GM19372 (cell line): ENCODE measurements at regions not wholly inside any gene's neighbourhood (a gene's known extent, or its start where the extent isn't known, plus 50 kb on each side); places are given as distances from the start of the nearest gene placed in this dataset.
"Not testable (repeated sequence)": the region's sequence is repeated elsewhere in the genome, so short reads cannot be mapped to it uniquely, and the experiment has no call there.

Experiments used
- ATAC-seq: cut with Tn5 transposase; IDR thresholded peaks from one replicate; pipeline ENCODE4 v1.9.1; 2021; ENCODE audit warnings: mild to moderate bottlenecking, low read depth, moderate library complexity; ENCODE audit not compliant: unreplicated experiment

DNA sequence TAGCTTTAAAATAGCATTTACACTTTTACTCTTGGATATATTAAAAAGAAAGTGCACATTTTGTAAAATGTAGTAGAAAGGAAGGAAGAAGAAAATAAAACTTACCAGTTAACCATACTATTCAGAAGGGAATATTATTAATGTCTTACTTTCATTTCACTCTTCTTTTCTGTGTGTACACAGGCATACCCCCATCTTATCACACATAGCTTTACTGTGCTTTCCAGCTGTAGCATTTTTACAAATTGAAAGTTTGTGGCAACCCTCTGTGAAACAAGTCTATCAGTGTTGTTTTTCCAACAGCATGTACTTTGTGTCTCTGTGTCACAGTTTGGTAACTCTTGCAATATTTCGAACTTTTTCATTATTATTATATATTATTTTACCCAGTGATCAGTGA lies 314.5 kb downstream of the UTRN start:
- no peak for ATAC-seq

DNA sequence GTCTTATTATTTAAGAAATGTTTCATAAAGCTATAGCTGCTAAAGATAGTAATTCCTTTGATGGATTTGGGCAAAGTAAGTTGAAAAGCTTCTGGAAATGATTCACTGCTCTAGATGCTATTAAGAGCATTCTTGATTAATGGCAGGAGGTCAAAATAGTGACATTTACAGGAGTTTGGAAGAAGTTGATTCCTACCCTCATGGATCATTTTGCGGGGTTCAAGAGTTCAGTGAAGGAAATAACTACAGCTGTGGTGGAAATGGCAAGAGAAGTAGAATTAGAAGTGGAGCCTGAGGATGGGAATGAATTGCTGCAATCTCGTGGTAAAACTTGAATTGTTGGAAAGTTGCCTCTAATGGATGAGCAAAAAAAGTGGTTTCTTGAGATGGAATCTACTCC lies 316.1 kb downstream of the UTRN start:
- ATAC-seq: no peak

DNA sequence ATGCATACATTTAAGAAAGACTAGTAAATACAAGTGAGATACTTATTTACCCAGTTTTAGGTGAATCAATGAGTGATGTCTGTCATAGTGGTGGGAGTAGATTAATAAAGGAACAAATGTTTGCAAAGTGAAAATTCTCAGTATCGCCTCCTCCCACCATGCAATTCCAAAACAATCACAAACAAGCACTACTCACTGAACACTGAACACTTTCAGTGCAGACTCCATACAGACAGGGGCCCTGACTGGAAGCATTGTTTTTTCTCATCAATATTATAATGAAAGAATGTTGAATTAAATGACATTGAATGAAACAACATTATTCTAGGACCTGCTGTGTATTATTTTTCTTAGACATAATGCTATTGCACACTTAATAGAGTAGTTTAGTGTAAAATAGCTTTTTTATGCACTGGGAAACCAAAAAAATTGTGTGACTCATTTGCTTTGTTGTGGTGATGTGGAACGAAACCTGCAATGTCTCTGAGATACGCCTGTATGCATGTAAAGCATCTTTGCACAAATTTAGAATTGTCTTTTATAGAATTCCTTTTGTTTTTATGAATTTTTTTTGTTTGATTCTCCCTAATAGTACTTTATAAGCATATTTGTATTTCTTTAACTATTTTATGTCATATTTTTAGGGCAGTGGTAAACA lies 317.5 kb downstream of the UTRN start:
- ATAC-seq: no peak

DNA sequence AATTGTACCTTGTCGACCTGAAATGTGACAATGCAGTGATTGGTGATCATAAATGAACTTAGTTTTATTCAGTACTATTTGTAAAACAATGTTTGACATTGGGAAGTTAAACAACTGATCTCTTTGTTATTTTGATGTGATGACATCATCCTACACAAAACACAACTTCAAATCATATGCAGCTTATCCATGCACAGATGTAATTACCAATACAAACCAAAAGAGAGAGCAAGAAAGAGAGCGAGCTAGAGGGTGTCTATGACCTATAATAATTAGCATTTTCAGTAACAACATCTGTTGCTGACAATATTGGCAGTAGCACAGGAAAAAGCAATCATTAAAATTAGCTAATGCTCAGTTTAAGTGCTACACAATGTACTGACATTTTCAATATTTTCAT lies 320.9 kb downstream of the UTRN start:
- no peak for ATAC-seq

DNA sequence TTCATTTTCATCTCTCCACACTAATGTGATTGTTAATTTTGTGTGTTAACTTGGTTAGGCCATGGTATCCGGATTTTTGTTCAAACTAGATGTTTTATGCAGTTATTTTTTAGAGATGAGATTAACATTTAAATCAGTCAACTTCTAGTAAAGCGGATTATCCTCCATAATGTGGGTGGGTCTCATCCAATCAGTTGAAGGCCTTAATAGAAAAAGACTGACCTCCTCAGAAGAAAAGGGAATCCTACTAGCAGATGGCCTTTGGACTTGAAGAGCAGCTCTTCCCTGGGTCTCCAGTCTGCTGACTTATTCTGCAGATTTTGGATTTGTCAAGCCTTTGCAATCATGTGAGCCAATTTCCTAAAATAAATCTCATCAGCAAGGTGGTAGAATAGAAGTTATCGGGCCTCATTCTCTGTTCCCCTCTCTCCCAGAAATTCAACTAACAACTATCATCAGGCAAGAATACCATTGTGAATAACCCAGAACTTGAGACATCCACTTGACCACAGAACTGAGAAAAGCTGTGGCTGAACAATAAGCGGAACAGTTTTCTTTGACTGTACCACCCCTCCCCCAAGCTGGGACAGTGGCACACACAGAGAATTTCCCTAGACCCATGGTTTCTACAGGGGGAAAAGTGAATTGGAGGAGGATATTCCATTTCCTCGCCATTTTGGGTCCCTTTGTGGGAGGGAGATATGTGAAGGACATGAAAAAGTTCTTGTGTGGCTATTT lies 323.0 kb downstream of the UTRN start:
- no peak for ATAC-seq

DNA sequence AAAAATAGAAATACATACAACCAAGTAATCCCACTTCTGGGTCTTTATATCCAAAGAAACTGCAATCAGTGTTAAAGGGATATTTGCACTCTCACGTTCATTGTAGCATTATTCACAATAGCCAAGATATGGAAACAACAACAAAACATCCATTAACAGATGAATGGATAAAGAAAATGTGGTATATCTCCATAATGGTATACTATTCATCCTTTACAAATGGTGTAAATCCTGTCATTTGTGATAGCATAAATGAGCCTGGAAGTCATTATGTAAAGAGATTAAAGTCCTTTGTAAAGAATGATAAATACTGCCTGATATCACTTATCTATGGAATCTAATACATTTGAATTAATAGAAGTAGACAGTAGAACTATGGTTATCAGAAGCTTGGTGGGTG lies 327.7 kb downstream of the UTRN start:
- ATAC-seq: no peak

DNA sequence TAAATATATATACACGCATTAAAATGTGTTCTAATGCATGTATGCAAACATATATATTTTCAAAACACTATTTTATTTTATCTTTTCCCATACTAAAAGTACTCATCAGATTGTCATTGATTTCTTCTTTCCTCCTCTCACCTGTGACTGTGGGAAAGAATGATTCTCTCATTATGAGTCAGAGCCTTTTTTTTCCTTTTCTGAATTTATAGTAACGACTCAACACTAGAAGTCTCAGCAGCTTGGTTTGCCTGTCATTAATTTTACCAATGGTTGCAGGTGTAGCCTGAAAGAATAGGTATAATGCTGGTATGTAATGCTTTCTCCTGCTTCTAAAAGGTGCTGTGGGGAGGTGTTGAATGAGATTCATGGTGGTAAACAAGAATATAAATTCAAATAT lies 328.7 kb downstream of the UTRN start:
- ATAC-seq: peak; percentile 59

DNA sequence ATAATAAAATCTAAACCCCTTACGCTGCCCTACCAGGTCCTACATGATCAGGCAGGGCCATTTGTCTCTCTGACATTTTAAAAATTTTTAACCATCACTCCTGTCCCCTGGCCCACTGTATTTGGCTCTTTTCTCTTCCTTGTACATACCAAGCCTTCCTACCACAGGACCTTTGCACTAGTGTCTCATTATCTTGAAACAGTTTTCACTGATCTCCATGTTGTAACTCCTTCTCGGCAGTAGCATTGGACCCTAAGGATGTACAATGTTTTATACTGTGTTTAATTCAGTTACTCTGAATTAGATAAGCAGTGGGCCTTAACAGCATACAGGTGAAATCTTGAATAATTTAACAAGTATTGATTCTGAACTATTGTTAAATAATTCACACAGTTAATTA lies 330.7 kb downstream of the UTRN start:
- ATAC-seq: no peak

DNA sequence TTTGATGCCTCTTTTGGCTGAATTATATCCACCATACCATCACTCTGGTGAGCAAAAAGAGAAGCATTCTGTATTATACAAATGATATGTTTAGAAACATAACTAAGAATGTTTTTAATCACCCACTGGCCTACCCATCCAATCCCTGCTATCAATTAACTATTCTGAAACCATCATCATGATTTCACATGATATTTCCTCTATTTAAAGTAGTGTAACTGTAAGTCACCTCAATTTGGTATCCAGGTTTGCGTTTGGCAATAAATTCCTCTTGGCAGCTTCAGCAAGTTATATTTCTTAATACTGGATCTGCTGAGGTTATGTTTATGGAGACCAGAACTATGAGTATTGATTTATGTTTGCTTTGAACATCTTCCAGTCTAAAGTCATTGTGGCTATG lies 332.1 kb downstream of the UTRN start:
- ATAC-seq: no peak

DNA sequence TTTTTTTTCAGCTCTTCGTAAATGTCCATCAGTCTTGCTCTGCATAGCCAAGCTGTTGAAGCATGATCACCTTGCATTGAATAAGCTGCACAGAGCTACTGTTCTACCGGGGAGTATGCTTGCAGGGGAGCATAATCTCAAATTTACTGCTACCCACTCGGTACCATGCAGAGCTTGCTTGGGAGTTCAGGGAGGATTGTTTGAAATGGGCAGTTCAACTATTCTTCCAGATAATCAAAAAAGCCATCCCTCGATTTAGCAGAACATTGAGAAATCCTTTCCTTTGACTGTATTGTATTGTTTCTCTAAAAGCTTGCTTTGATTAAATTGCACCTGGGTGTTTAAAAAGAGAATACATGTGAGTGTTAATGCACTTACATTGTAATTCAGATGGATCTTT lies 332.6 kb downstream of the UTRN start:
- ATAC-seq: no peak

DNA sequence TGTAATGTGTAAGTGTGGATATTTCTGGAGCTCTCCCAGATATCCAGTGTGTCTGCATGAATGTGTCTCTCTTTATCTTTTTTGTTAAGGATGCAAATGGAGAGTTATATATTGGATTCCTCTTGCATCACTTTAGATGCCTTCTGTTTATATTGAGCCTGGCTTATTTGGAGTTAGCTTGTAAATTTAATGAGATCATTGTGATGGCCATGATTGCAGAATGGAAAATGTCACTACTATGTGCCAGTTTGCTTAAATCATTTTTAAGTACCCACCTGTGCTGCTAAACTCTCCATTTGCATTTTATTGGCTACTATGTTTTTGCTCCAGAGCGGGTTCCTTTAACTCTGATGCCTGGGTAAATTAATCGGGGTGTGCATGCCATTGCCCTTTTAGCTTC lies 334.8 kb downstream of the UTRN start:
- ATAC-seq: no peak

DNA sequence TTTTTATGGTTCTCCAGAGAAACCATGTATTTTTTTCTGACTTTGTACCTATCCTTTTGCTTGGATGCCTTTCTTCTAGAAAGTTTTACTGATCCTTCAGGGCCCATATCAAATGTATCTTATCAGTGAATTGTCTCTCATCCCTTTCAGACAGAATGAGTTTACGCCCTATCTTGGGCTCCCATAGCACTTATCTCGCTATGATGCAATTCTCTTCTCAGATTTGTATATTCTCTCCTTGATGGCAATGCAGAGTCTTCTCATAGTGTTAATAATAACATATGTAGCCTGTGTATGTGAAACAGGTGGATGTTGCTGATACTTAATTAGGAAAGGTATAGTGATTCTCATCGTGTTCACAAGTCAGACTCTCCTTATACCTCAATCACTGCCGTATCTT lies 336.2 kb downstream of the UTRN start:
- no peak for ATAC-seq

DNA sequence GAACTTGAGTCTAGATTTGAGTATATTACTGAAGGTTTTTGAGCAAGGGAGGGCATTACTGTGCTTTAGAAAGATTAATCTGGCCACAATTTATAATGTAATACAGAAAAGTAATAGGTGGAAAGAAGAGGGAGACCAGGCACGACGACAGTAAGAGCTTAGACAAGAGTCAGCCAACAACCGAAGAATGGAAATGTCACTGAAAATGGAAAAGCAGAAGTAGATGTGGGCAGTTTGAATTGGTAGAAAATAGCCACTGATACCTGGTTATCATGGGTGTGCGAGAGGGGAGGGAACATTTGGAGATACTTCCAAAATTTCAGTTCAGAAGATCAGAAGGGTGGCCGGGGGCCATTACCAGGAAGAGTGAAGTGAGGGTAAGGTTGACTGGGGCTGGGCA lies 339.1 kb downstream of the UTRN start:
- ATAC-seq: no peak

DNA sequence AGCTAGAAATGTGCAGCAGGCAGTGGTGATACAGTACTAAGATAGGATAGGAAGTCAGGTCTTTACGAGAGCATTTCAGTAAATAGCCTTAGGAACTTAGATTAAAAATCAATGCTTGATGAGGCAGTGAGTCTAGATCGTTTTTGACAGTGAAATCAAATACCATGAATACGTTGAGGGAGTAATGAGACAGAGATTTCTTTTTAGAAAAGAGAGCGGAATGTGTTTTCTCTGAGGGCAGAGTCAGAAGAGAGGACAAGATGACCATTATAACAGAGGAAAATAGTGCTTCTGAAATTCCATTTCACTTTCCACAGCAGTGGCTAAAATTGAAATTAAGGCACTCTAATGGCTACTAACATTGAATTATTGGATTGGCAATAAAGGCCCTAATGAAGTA lies 339.6 kb downstream of the UTRN start:
- no peak for ATAC-seq

DNA sequence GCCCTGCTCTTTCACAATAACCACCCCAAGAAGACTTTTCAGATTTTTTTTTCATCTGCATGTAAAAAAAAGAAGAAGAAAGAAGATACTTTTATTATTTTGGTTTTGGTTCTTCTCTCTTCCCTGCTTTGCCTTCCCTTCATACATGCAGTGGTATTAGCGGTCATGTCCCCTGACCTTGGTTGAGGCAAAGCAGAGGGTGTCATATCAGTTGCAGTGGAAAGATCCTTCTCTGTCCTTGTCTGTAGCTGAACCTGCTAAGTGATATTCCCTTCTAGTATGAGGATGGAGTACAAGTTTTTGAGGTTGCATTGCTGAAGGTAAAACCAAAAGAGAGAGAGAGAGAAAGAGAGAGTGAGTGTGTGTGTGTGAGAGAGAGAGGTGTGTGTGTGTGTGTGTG lies 345.7 kb downstream of the UTRN start:
- ATAC-seq: no peak

DNA sequence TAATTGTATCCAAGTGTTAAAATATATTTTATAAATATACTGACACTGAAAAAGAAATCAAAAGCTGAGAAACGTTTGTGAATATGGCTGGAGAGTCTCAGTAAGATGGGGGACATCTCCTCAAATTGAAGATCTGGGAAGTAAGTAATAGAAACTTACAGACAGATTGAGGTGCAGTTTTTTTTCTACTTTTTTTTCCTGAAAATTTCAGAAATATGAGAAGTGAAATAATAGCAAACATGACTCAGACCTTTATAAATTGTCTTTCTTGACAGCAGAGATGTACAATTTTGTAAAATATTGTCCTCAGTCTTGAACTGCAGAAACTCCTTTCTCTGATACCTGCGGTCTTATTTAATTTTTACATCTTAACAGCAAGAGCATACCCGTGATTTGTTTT lies 347.1 kb downstream of the UTRN start:
- no peak for ATAC-seq

DNA sequence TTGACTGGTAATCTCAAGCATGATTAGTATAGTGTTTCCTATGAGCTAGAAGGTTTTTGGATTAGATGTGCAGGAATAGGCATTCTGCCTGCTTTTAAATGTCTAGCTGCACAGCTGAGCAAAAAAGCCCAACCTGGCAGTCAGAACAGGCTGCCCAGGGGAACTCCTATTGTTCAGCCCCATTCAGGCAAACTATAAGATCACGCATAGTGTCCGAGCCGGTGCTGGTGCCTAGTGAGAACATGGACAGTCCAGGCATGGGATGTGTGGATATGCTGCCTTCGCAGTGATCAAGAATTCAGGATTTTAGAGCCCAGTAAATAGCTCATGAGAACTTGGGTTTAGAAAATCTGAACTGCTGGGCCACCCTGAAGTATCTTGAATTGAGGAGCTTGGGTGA lies 348.8 kb downstream of the UTRN start:
- ATAC-seq: no peak

DNA sequence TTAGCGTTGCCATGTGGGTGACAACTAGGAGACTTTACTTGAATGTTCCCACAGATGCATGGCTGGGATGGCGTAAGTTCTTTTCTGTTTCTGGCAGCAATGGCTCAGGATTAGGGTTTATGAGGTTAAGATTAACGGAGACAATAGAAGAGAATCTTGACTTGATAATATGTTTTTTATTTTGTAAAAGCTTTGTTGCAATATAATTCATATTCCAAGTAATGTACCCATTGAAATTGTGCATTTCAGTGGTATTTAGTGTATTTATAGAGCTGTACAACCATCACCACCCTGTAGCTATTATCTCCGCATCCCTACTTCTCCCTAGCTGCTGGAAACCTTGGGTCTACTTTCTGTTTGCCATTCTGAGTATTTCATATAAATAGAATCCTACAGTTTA lies 349.2 kb downstream of the UTRN start:
- no peak for ATAC-seq

DNA sequence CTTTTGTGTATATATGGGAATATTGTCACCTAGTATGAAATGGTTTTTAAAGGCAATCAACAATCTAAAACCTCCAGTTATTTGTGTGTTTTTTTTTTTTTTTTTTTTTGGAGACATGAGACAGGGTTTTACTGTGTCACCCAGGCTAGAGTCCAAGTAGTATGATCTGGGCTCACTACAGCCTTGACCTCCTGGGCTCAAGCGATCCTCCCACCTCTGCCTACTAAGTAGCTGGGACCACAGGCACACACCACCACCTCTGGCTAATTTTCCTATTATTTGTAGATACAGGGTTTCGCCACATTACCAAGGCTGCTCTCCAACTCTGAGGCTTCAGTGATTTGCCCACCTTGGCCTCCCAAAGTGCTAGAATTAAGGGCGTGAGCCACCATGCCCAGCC lies 349.9 kb downstream of the UTRN start:
- ATAC-seq: no peak

DNA sequence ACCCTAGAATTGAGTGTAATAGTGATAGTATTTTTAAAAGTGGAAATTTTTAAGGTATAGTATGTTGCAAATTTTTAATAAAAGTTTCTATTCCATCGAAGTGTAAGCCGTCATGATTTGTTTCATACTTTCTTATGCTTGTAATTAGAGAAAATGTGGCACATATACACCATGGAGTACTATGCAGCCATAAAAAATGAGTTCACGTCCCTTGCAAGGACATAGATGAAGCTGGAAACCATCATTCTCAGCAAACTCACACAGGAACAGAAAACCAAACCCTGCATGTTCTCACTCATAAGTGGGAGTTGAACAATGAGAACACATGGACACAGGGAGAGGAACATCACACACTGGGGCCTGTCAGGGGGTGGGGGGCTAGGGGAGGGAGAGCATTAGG lies 350.9 kb downstream of the UTRN start:
- ATAC-seq: not testable (repeated sequence)

DNA sequence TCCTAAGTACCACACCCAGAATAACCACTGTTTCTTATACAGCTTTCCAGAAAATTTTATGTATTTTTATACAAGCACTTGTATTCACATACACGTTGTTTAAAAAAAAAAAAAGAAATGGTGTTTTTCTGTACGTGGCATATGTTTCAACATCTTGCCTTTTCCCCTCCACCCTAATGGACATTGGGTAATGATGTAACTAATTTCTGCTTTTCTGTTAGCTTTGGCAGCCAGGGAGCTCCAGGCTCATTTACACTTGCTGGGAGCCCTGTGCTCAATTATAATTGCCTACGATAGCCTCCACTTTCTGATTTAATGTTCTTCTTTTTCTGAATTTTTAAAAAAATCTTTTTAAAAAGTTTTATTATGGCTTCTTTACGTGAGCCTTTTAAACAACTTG lies 352.4 kb downstream of the UTRN start:
- ATAC-seq: no peak

DNA sequence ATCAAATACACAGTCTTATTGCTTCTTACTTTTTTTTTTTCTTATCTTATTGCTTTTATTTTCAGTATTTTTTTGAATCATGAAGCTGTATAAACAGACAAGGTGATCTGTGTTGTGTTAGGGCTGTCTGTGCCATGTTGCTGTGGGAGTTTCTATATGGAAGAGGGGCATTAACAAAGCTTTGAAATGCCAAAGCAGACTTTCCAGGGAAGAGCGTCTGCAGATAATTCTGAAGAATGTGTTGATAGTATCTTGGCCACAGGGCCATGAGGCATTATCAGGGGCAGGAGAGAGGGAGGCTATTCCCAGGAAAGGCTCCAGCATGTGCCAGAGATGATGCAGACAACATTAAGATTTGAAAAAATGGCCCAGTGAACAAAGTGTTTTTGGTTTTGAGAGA lies 354.5 kb downstream of the UTRN start:
- ATAC-seq: no peak

DNA sequence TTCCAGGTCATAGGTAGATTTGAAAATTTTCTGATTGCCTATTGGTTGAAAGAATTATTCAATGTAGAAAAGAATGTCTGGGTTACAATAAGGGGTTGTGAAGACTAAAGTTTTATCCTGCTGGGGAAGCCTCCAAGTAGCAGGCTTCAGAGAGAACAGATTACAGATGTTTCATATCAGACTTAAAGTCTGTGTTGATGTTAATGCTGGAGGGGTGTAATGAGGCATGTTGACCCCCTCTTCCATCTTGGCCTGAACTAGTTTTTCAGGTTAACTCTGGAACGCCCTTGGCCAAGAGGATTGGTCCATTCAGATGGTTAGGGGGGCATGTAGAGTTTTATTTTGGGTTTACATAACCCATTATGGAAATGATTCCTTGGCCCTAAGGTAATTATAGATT lies 356.2 kb downstream of the UTRN start:
- no peak for ATAC-seq
